Heart left ventricle (tissue), 16 donors: ENCODE measurements at regions not wholly inside any gene's neighbourhood (a gene's known extent, or its start where the extent isn't known, plus 50 kb on each side); places are given as distances from the start of the nearest gene placed in this dataset.

Experiments
- ATAC-seq, 4 donors: fragments of 200-7000 bp; cut with Tn5 transposase; one replicate each; pipeline ENCODE4 v1.9.1; 2020 to 2022; ENCODE audit warnings: moderate library complexity in 4 of 4, mild to moderate bottlenecking in 3 of 4, moderate number of reproducible peaks in 1 of 4
- DNase-seq, 5 donors: peaks; one replicate each; pipeline ENCODE4 v3.0.0-alpha.2; 2020
- H3K27ac ChIP-seq, 12 donors: fragments of 200-600 bp; sonication (generic) in 4 of 12; one replicate each; pipeline versions ENCODE4 v1.5.0 to v1.8.0; 2016 to 2022; ENCODE audit warnings: mild to moderate bottlenecking in 2 of 12
- H3K27me3 ChIP-seq, 9 donors: fragments of 200-600 bp; sonication (generic) in 2 of 9; one replicate each; pipeline versions ENCODE4 v1.5.1 to v1.8.0; 2016 to 2022; ENCODE audit warnings: mild to moderate bottlenecking in 3 of 9
- H3K36me3 ChIP-seq, 9 donors: fragments of 200-600 bp; sonication (generic) in 2 of 9; one replicate each; pipeline versions ENCODE4 v1.5.0 to v1.8.0; 2018 to 2022; ENCODE audit warnings: mild to moderate bottlenecking in 2 of 9
- H3K4me1 ChIP-seq, 12 donors: fragments of 200-600 bp; sonication (generic) in 4 of 12; one replicate each; pipeline versions ENCODE4 v1.5.0 to v1.8.0; 2016 to 2022; ENCODE audit warnings: mild to moderate bottlenecking in 3 of 12
- H3K4me3 ChIP-seq, 12 donors: fragments of 200-600 bp; sonication (generic) in 4 of 12; one replicate each; pipeline versions ENCODE4 v1.5.0 to v1.8.0; 2017 to 2022; ENCODE audit warnings: mild to moderate bottlenecking in 9 of 12, moderate library complexity in 4 of 12
- H3K9me3 ChIP-seq, 12 donors: fragments of 200-600 bp; sonication (generic) in 4 of 12; one replicate each; pipeline versions ENCODE4 v1.5.0 to v1.8.0; 2016 to 2022; ENCODE audit warnings: mild to moderate bottlenecking in 1 of 12
- CTCF ChIP-seq, 12 donors: fragments of 200-600 bp; sonication (generic) in 4 of 12; IDR thresholded peaks; one replicate each; pipeline versions ENCODE4 v1.5.0 to v1.8.0; 2018 to 2022; ENCODE audit warnings: antibody characterized with exemption in 12 of 12, mild to moderate bottlenecking in 5 of 12
- POLR2A ChIP-seq, 2 donors: fragments of 450-650 bp; IDR thresholded peaks; one replicate each; pipeline ENCODE4 v1.6.1; 2017; ENCODE audit warnings: antibody characterized with exemption in 2 of 2, mild to moderate bottlenecking in 2 of 2, moderate library complexity in 2 of 2
- WGBS, 4 donors: extraction: QIAGEN DNeasy Blood & Tissue Kit in 2 of 4; methylation state at CpG; one replicate each; pipeline versions ENCODE4 v1.1.5 to v1.1.7; 2013 to 2018; 5-methylcytosine and 5-hydroxymethylcytosine counted together
- intact Hi-C, 10 donors: fragments of 100-400 bp; cut with DNase I; formaldehyde crosslinking; loops; one replicate each; pipeline versions ENCODE4 v1.11.1 to v1.14.2; 2022
- donor health status: ischemic (EF 13 %, LVEDD 7.1; RV severe dilation, severe dysfunction).
- donor health status: healthy with polysubstance abuse.
- donor health status: DM: no; HTN: yes; CAD: no.
- donor health status: DM: no; HTN: no; CAD: no.
- donor health status: ischemic (EF 25% LVEDD 6.9; RV normal size, moderate dysfunction).
- donor health status: ischemic (EF 25% LVEDD 5.7; RV mildly dilated, moderate dysfunction).
- donor health status: healthy.
- donor health status: DM: yes; HTN: yes; CAD: no.
- donor health status: ischemic (EF 35%, LVEDD 5.7; RV mildly dilated, moderate dysfunction).
- donor health status: nonischemic (EF 11% LVEDD 7.7; RV severe dilation, severe dysfunction).
- donor health status: DM: yes; HTN: yes; CAD: no.
- donor health status: PGD.
- donor health status: ischemic (EF 29% LVEDD 5.4; RV normal size, mild dysfunction).
- donor health status: nonischemic (EF 23%, LVEDD 6.1; RV moderate dilation, normal function).

GRCh38 chr4:149062997-149063396, 620.8 kb upstream of the NR3C2 start:
- WGBS, 4 donors, result 64 to 73% (median 70%) methylated on average over 2 of the region's 2 CpGs

GRCh38 chr4:149057594-149057993, 615.4 kb upstream of the NR3C2 start:
- 43 to 63% (median 46%) methylated on average over 3 of the region's 3 CpGs for WGBS, 4 donors
- intact Hi-C loops, result no loop called here

More at GRCh38 chr4:149062997-149063396, 620.8 kb upstream of the NR3C2 start:
- Histone ChIP-seq H3K4me1 (no peaks in the 10 kb centered on the region), H3K27me3 (no peaks in the 10 kb centered on the region), H3K27ac (no peak overlapping the region), H3K36me3 (no peaks in the 10 kb centered on the region), H3K9me3 (peaks cover 0 to 12% (median 0%) of the 10 kb centered on the region in 12 donors), H3K4me3 (no peak overlapping the region)
- ATAC-seq (no peak), DNase-seq (no peak)
- TF ChIP-seq POLR2A (IDR thresholded peaks at IDR 0.05), result no peak
- no peak for TF ChIP-seq CTCF (IDR thresholded peaks at IDR 0.05)
- intact Hi-C loops, result no loop called here

GRCh38 chr4:149056615-149057014, 614.4 kb upstream of the NR3C2 start:
- no peaks in the 10 kb centered on the region for H3K27me3 ChIP-seq
- no peaks in the 10 kb centered on the region for H3K9me3 ChIP-seq
- intact Hi-C loops, result no loop called here
- DNase-seq, result no peak
- ATAC-seq, result no peak
- no peaks in the 10 kb centered on the region for H3K36me3 ChIP-seq
- peaks cover 0 to 6% (median 0%) of the 10 kb centered on the region in 12 donors for H3K4me1 ChIP-seq
- 73 to 82% (median 74%) methylated on average over 2 of the region's 2 CpGs for WGBS, 4 donors
- no peak overlapping the region for H3K27ac ChIP-seq
- TF ChIP-seq POLR2A (IDR thresholded peaks at IDR 0.05) (no peak), CTCF (IDR thresholded peaks at IDR 0.05) (no peak)
- H3K4me3 ChIP-seq, result no peak overlapping the region

More at GRCh38 chr4:149057594-149057993, 615.4 kb upstream of the NR3C2 start:
- Histone ChIP-seq H3K36me3 (no peaks in the 10 kb centered on the region), H3K27me3 (no peaks in the 10 kb centered on the region), H3K4me3 (no peak overlapping the region), H3K27ac (no peak overlapping the region), H3K4me1 (peaks cover 0 to 6% (median 0%) of the 10 kb centered on the region in 12 donors), H3K9me3 (no peaks in the 10 kb centered on the region)
- DNase-seq (no peak), ATAC-seq (peak in 2 of 4 donors; percentile 42 to 56)
- TF ChIP-seq CTCF (IDR thresholded peaks at IDR 0.05) (no peak), POLR2A (IDR thresholded peaks at IDR 0.05) (no peak)

GRCh38 chr4:149055624-149056023, 613.4 kb upstream of the NR3C2 start:
- no peak for TF ChIP-seq POLR2A (IDR thresholded peaks at IDR 0.05)
- no peak for TF ChIP-seq CTCF (IDR thresholded peaks at IDR 0.05)
- DNase-seq, result no peak
- no peak overlapping the region for H3K27ac ChIP-seq
- WGBS, 4 donors, result 49 to 62% (median 53%) methylated on average over 1 of the region's 1 CpG
- H3K36me3 ChIP-seq, result no peaks in the 10 kb centered on the region
- H3K27me3 ChIP-seq, result no peaks in the 10 kb centered on the region
- peaks cover 0 to 6% (median 0%) of the 10 kb centered on the region in 12 donors for H3K4me1 ChIP-seq
- intact Hi-C loops, result no loop called here
- H3K4me3 ChIP-seq, result no peak overlapping the region
- no peak for ATAC-seq
- no peaks in the 10 kb centered on the region for H3K9me3 ChIP-seq
